ENCODE measurements at regions not wholly inside any gene's neighbourhood (a gene's known extent, or its start where the extent isn't known, plus 50 kb on each side); places are given as distances from the start of the nearest gene placed in this dataset.

DNA sequence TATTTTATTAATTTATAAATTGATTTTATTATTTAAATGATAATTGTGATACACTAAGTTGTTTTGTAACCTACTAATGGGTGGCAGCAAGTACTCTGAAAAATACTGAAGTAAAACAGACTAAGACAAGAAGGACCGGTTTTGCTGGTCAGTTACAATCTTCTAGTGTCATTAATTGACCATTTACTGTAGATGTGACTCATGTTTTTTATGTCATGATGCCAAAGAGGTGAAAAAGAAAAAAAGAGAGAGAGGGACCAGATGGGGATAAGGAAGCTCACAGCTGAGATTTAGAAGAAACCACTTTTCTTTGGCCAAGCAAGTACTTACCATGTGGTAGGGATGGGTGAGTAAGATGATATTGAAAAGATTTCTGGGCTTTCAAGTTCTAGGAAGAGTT, 955.8 kb upstream of the LRRTM1 start:
- intact Hi-C loops (cut with DNase I, micrococcal nuclease), result no loop called here
- DNase-seq, result no peak
- Mint-ChIP-seq H3K4me1 (no peaks in the 10 kb centered on the region), H3K27ac (no peak overlapping the region), H3K9me3 (ENCODE audit: low read depth) (peaks cover 2% of the 10 kb centered on the region), H3K27me3 (no peaks in the 10 kb centered on the region), H3K36me3 (ENCODE audit: low read depth) (no peaks in the 10 kb centered on the region), H3K4me3 (no peak overlapping the region)
- ChIA-PET CTCF (no interaction called here), POLR2A (no interaction called here)
- no peak for ATAC-seq

DNA sequence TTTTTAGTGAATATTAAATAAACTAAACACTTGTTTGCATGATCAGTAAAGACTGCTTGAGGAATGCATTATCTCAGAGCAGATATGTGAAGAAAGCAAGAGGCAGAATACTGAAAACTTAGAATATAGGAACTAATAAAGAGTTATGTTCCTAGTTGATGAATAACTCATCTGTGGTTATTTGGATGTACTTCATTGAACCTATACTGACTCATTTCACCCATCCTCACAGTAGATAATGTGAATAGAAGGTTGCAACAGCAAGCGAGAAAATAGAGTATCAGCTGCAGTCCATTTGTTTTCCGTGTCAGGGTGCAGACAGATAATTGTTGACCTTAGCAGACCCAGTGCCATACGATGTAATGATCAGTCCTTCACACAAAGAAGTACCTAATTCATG, 945.7 kb upstream of the LRRTM1 start:
- intact Hi-C loops (cut with DNase I, micrococcal nuclease), result no loop called here
- Mint-ChIP-seq H3K4me3 (no peak overlapping the region), H3K27me3 (no peaks in the 10 kb centered on the region), H3K27ac (no peak overlapping the region), H3K4me1 (no peaks in the 10 kb centered on the region), H3K9me3 (ENCODE audit: low read depth) (peaks cover 9% of the 10 kb centered on the region), H3K36me3 (ENCODE audit: low read depth) (no peaks in the 10 kb centered on the region)
- CTCF ChIA-PET, result no interaction called here
- ATAC-seq (no peak), DNase-seq (no peak)
- POLR2A ChIA-PET, result no interaction called here

DNA sequence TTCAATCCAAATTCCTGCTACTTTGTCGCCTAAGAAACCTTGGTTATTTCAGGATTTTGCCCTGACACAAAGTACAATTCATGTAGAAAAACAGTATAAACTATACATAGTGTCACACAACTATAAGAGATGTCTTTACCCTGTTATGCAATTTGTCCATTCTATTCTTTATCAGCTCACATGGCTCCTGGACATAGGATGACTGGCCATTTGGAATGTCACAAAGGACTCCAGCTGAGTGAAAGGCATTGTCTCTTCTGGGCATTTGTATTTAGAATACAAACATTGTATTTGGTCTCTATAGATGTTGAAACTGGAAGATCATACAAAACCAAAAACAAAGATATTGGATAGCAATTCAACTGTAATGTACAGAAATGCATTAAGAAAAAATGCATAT, 944.6 kb upstream of the LRRTM1 start:
- H3K27me3 Mint-ChIP-seq, result no peaks in the 10 kb centered on the region
- ATAC-seq (no peak), DNase-seq (no peak)
- no peaks in the 10 kb centered on the region for H3K4me1 Mint-ChIP-seq
- H3K9me3 Mint-ChIP-seq (ENCODE audit: low read depth), result peaks cover 11% of the 10 kb centered on the region
- no peak overlapping the region for H3K4me3 Mint-ChIP-seq
- H3K36me3 Mint-ChIP-seq (ENCODE audit: low read depth), result no peaks in the 10 kb centered on the region
- POLR2A ChIA-PET, result no interaction called here
- CTCF ChIA-PET, result no interaction called here
- intact Hi-C loops (cut with DNase I, micrococcal nuclease), result no loop called here
- no peak overlapping the region for H3K27ac Mint-ChIP-seq

DNA sequence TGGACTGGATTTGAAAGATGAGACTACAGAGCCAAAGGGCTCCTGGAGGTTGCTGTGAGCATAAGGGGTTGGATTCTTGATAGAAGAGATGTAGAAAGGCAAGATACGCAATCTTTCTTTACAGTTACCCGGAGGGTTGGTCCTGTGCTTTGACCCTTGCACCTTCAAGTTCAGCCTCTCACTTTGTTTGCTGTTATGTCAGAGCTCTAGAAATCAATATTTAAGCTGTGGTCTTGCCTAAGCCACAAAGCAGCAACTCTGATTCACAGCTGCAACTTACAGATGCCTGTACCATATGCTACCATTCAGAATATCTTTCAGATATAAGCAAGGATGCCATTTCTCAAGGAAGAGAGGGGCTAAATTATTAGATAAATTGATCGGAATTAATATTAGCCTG, 943.1 kb upstream of the LRRTM1 start:
- ATAC-seq (no peak), DNase-seq (no peak)
- no peaks in the 10 kb centered on the region for H3K36me3 Mint-ChIP-seq (ENCODE audit: low read depth)
- H3K9me3 Mint-ChIP-seq (ENCODE audit: low read depth), result peaks cover 7% of the 10 kb centered on the region
- intact Hi-C loops (cut with DNase I, micrococcal nuclease), result no loop called here
- no peak overlapping the region for H3K27ac Mint-ChIP-seq
- no peaks in the 10 kb centered on the region for H3K4me1 Mint-ChIP-seq
- H3K27me3 Mint-ChIP-seq, result no peaks in the 10 kb centered on the region
- no peak overlapping the region for H3K4me3 Mint-ChIP-seq
- POLR2A ChIA-PET, result no interaction called here
- CTCF ChIA-PET, result no interaction called here

DNA sequence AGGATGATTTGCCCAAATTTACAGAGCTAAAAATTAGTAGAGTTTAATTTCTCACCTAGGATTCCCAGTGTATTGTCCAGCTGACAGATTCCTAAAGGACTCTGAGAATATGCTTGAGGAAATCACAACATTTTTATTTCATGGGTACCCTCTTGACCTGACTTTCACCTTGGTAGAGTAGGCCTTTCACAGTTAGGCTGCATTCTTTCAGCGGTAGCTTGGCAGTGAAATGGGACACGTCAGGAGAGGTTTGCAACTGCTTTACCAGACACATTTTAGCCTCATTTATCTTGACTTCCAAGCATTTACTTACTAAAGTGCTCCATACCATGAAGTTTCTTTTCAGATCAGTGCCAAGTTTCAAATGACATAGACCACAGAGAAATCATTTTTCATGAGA, 937.9 kb upstream of the LRRTM1 start:
- Mint-ChIP-seq H3K36me3 (ENCODE audit: low read depth) (no peaks in the 10 kb centered on the region), H3K9me3 (ENCODE audit: low read depth) (peaks cover 9% of the 10 kb centered on the region), H3K27ac (no peak overlapping the region), H3K4me1 (no peaks in the 10 kb centered on the region), H3K27me3 (no peaks in the 10 kb centered on the region), H3K4me3 (no peak overlapping the region)
- ChIA-PET CTCF (interaction anchor here (0.6 kb wide), 1 partner anchor 10 kb away, joined by 3 read pairs; no protein-coding TSS in a partner anchor), POLR2A (no interaction called here)
- no peak for ATAC-seq
- DNase-seq, result no peak
- intact Hi-C loops (cut with DNase I, micrococcal nuclease), result no loop called here

DNA sequence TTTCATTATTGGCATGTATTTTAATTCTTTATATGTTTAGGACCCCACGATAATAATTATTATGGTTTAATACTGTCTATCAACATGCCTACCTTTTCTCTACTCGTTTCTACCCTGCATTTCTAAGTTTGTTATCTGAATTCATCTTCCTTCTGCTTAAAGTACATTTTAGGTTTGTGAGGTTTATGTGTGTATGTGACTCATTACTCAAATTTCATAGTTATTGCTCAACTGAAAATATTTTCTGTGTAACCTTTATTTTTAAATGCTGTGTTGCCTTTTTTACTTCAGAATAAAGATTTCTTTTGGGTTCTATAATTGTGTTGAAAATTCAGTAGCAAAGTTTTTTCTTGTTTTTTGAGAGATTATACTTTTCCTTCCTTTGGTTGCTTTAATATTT, 933.9 kb upstream of the LRRTM1 start:
- no peaks in the 10 kb centered on the region for H3K36me3 Mint-ChIP-seq (ENCODE audit: low read depth)
- POLR2A ChIA-PET, result no interaction called here
- no peak overlapping the region for H3K4me3 Mint-ChIP-seq
- no peaks in the 10 kb centered on the region for H3K27me3 Mint-ChIP-seq
- intact Hi-C loops (cut with DNase I, micrococcal nuclease), result no loop called here
- no peaks in the 10 kb centered on the region for H3K4me1 Mint-ChIP-seq
- CTCF ChIA-PET, result no interaction called here
- H3K27ac Mint-ChIP-seq, result no peak overlapping the region
- DNase-seq (no peak), ATAC-seq (no peak)
- peaks cover 10% of the 10 kb centered on the region for H3K9me3 Mint-ChIP-seq (ENCODE audit: low read depth)

DNA sequence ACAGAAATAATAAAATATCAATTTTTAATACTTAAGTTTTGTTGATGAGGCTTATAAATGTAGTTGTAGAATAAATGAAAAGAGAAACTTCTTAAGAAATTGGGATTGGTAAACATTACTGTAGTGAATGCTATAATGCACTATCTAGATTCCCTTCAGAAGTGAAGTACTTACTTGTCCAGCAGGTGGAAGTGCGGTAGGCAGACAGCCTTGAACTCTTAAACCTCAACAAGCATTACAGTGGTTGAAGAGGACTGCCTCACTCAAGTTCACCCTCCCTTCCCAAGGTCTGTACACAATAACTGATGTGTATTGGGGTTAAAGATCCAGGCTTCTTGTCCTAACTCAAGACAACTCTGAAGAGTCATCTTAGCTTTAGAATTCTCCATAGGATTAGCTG, 931.0 kb upstream of the LRRTM1 start:
- no peak for DNase-seq
- Mint-ChIP-seq H3K4me1 (no peaks in the 10 kb centered on the region), H3K36me3 (ENCODE audit: low read depth) (no peaks in the 10 kb centered on the region), H3K27ac (no peak overlapping the region), H3K4me3 (no peak overlapping the region), H3K9me3 (ENCODE audit: low read depth) (peaks cover 15% of the 10 kb centered on the region), H3K27me3 (no peaks in the 10 kb centered on the region)
- ChIA-PET CTCF (no interaction called here), POLR2A (no interaction called here)
- no peak for ATAC-seq
- intact Hi-C loops (cut with DNase I, micrococcal nuclease), result no loop called here

DNA sequence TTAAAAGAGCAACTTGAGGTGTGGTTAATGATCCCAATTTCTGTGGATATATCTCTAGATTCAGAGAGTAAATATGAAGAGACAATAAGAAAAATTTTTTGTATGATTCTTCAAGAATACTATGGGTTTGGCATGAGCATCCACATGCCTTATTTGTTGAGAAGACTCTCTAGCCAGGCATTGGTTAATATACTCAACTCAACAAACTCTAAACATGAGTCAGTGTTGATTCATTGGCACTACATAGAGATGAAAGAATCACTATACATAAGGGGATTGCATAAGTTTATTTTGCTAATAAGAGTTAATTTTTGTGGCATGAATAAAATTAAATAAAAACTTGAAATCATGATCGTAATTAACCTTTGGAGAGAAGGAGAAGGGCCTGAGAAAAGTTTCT, 930.2 kb upstream of the LRRTM1 start:
- POLR2A ChIA-PET, result no interaction called here
- no peaks in the 10 kb centered on the region for H3K4me1 Mint-ChIP-seq
- H3K27me3 Mint-ChIP-seq, result no peaks in the 10 kb centered on the region
- H3K27ac Mint-ChIP-seq, result no peak overlapping the region
- H3K36me3 Mint-ChIP-seq (ENCODE audit: low read depth), result no peaks in the 10 kb centered on the region
- no peak for DNase-seq
- intact Hi-C loops (cut with DNase I, micrococcal nuclease), result no loop called here
- peaks cover 12% of the 10 kb centered on the region for H3K9me3 Mint-ChIP-seq (ENCODE audit: low read depth)
- H3K4me3 Mint-ChIP-seq, result no peak overlapping the region
- CTCF ChIA-PET, result no interaction called here
- ATAC-seq, result no peak

DNA sequence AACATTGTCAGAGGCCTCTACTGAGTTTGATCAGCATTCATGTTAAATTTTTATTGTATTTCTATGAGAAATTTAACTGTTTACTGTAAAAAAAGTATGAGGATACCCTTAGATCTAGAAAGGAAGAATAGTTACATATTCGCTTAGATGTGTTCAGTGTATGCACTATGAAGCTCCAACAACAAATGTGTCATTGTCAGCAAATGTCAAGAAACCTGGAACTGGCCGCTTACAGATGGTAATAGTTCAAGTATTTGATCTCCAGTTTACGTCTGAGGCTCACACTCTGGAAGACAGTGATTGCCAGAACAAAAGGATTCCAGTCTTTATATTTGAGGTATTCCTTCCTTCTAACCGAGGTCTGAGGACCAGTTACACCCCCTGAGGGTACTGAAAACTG, 921.2 kb upstream of the LRRTM1 start:
- intact Hi-C loops (cut with DNase I, micrococcal nuclease), result no loop called here
- no peak overlapping the region for H3K4me3 Mint-ChIP-seq
- H3K4me1 Mint-ChIP-seq, result no peaks in the 10 kb centered on the region
- H3K27ac Mint-ChIP-seq, result no peak overlapping the region
- H3K27me3 Mint-ChIP-seq, result no peaks in the 10 kb centered on the region
- no peaks in the 10 kb centered on the region for H3K36me3 Mint-ChIP-seq (ENCODE audit: low read depth)
- CTCF ChIA-PET, result no interaction called here
- POLR2A ChIA-PET, result no interaction called here
- H3K9me3 Mint-ChIP-seq (ENCODE audit: low read depth), result peaks cover 10% of the 10 kb centered on the region
- DNase-seq (no peak), ATAC-seq (no peak)

DNA sequence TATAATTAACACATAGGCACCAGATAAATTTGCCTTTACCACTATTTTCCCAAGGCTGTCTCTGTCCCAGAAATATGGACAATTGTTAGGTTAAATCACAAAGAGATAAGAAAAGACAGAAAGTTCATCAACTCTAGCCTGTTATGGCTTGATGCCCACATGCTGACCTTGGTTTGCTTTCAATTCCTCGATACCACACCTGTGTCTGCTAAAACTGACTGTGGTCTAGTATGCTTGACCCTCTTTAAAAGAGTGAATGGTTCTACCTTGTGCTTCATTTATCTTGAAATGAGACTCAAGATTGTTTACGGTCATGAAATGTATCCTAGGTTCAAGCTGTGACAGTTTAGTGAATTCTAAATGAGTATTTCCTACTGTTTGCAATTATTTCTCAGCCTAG, 909.0 kb upstream of the LRRTM1 start:
- H3K4me3 Mint-ChIP-seq, result no peak overlapping the region
- CTCF ChIA-PET, result no interaction called here
- no peaks in the 10 kb centered on the region for H3K27me3 Mint-ChIP-seq
- H3K9me3 Mint-ChIP-seq (ENCODE audit: low read depth), result peaks cover 19% of the 10 kb centered on the region
- DNase-seq (no peak), ATAC-seq (no peak)
- H3K27ac Mint-ChIP-seq, result no peak overlapping the region
- no peaks in the 10 kb centered on the region for H3K36me3 Mint-ChIP-seq (ENCODE audit: low read depth)
- POLR2A ChIA-PET, result no interaction called here
- intact Hi-C loops (cut with DNase I, micrococcal nuclease), result no loop called here
- H3K4me1 Mint-ChIP-seq, result no peaks in the 10 kb centered on the region

DNA sequence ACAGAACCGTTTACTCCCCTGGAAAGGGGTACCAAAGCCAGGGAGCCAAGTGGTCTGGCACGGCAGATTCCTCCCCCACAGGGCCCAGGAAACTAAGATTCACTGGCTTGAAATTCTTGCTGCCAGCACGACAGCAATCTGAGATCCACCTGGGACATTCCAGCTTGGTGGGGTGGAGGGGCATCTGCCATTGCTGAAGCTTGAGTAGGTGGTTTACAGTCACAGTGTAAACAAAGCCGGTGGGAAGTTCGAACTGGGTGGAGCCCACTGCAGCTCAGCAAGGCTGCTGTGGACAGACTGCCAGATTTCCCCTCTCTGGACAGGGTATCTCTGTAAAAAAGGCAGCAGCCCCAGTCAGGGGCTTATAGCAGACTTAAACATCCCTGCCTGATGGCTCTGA, 901.7 kb upstream of the LRRTM1 start:
- no peaks in the 10 kb centered on the region for H3K4me1 Mint-ChIP-seq
- no peak for ATAC-seq
- H3K27ac Mint-ChIP-seq, result no peak overlapping the region
- POLR2A ChIA-PET, result no interaction called here
- H3K27me3 Mint-ChIP-seq, result no peaks in the 10 kb centered on the region
- intact Hi-C loops (cut with DNase I, micrococcal nuclease), result no loop called here
- no peaks in the 10 kb centered on the region for H3K36me3 Mint-ChIP-seq (ENCODE audit: low read depth)
- CTCF ChIA-PET, result no interaction called here
- no peak overlapping the region for H3K4me3 Mint-ChIP-seq
- DNase-seq, result no peak
- H3K9me3 Mint-ChIP-seq (ENCODE audit: low read depth), result peaks cover 22% of the 10 kb centered on the region

DNA sequence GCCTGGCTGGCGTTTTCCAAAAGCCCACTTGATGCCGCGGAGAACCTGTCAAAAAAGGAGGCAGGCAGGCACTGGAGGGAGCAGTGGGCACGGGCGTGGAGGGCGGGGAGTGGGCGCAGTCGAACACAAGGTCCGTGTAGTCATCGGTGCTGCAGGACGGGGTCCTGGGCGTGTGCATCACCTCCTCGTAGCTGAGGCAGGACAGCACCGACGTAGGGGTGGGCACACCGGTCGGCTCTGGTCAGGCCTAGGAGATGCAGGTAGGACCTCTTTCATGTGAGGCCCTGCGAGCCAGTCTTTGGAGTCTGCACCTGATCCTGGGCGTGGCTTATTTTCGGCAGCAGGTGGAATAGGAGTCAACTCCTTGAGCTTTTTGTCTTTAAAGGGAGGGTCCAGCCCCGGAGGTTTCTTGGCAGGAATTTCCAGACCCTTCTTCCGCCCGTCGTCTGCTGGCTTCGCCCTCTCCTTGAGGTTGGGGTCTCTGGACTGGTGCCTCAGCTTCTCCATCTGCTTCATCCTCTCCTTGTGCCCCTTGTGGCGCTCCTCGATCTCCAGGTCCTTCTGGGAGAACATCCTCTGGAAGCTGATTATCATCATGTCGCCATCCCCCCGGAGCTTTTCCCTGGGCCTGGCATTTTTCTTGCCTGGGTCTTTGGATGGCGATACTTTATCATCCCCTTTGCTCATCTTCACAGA, 892.5 kb upstream of the LRRTM1 start:
- intact Hi-C loops (cut with DNase I, micrococcal nuclease), result no loop called here
- POLR2A ChIA-PET, result no interaction called here
- H3K36me3 Mint-ChIP-seq (ENCODE audit: low read depth), result no peaks in the 10 kb centered on the region

DNA sequence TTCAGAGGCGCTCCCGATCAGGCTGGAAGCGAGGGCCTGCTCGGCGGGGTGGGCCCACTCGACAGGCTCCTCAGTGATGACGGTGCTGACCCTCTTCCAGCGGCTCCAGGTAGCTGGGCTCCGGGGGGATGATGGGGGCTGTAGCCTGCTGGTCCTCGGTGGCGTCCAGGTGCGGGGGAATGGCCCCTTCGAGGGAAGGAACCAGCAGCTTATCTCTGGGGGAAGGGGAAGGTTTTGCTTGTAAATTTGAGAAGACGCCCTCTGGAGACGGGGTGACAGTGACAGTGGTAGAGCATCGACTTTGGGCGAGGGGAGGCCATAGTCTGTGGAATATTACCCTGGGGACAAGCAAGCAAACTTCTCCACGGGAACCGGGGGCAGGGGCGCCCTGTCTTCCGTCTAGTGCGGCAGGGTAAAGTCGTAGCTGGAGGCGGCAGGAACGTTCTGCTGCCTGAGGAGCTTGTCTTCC, 891.9 kb upstream of the LRRTM1 start:
- Mint-ChIP-seq H3K9me3 (ENCODE audit: low read depth) (peaks cover 13% of the 10 kb centered on the region), H3K4me3 (no peak overlapping the region), H3K4me1 (no peaks in the 10 kb centered on the region), H3K27ac (no peak overlapping the region), H3K27me3 (no peaks in the 10 kb centered on the region), H3K36me3 (ENCODE audit: low read depth) (no peaks in the 10 kb centered on the region)
- POLR2A ChIA-PET, result no interaction called here
- intact Hi-C loops (cut with DNase I, micrococcal nuclease), result no loop called here
- CTCF ChIA-PET, result no interaction called here
- ATAC-seq, result no peak
- no peak for DNase-seq

More for the DNA sequence above, 892.5 kb upstream of the LRRTM1 start:
- no peaks in the 10 kb centered on the region for H3K4me1 Mint-ChIP-seq
- no peak for DNase-seq
- peaks cover 13% of the 10 kb centered on the region for H3K9me3 Mint-ChIP-seq (ENCODE audit: low read depth)
- ATAC-seq, result no peak
- CTCF ChIA-PET, result no interaction called here
- no peaks in the 10 kb centered on the region for H3K27me3 Mint-ChIP-seq
- H3K27ac Mint-ChIP-seq, result no peak overlapping the region
- H3K4me3 Mint-ChIP-seq, result no peak overlapping the region

All from activated CD4-positive, alpha-beta T cell treated with anti-CD3 and anti-CD28 coated beads for 36 hours (primary cell).